Sigmoid colon (tissue), 6 donors: ENCODE measurements at regions not wholly inside any gene's neighbourhood (a gene's known extent, or its start where the extent isn't known, plus 50 kb on each side); places are given as distances from the start of the nearest gene placed in this dataset.

Source experiments
- DNase-seq: peaks from one replicate; pipeline ENCODE4 v3.0.0-alpha.2; 2019
- H3K27ac ChIP-seq, 4 donors: fragments of 200-600 bp; sonication (generic); one replicate each; pipeline ENCODE4 v1.5.1; 2016 to 2019; ENCODE audit warnings: mild to moderate bottlenecking in 1 of 4
- H3K27me3 ChIP-seq, 3 donors: fragments of 200-600 bp; sonication (generic); one replicate each; pipeline ENCODE4 v1.5.1; 2019; ENCODE audit warnings: mild to moderate bottlenecking in 1 of 3
- H3K36me3 ChIP-seq, 4 donors: fragments of 200-600 bp; sonication (generic); one replicate each; pipeline ENCODE4 v1.5.1; 2016 to 2019
- H3K4me1 ChIP-seq, 4 donors: fragments of 200-600 bp; sonication (generic); one replicate each; pipeline ENCODE4 v1.5.1; 2017 to 2019
- H3K4me3 ChIP-seq, 4 donors: fragments of 200-600 bp; sonication (generic); one replicate each; pipeline ENCODE4 v1.5.1; 2017 to 2019; ENCODE audit warnings: mild to moderate bottlenecking in 2 of 4, moderate library complexity in 1 of 4
- H3K9me3 ChIP-seq, 4 donors: fragments of 200-600 bp in 3 of 4; sonication (generic) in 3 of 4; one replicate each; pipeline versions ENCODE4 v1.5.1 to v1.6.1; 2013 to 2019
- CTCF ChIP-seq, 4 experiments: fragments of 450-650 bp in 3 of 4; fragments of 200-600 bp in 1 of 4; IDR thresholded peaks; one replicate each; pipeline ENCODE4 v1.5.1; 2016 to 2019; ENCODE audit warnings: antibody characterized with exemption in 4 of 4, mild to moderate bottlenecking in 3 of 4, moderate library complexity in 2 of 4
- EP300 ChIP-seq, 4 donors: sonication (generic); formaldehyde crosslinking; IDR thresholded peaks; one replicate each; pipeline ENCODE4 v1.6.1; 2017; ENCODE audit warnings: antibody characterized with exemption in 4 of 4
- POLR2A ChIP-seq, 2 donors: fragments of 450-650 bp; IDR thresholded peaks; one replicate each; pipeline ENCODE4 v1.6.1; 2016; ENCODE audit warnings: antibody characterized with exemption in 2 of 2, mild to moderate bottlenecking in 2 of 2, moderate library complexity in 2 of 2
- POLR2AphosphoS5 ChIP-seq, 4 donors: sonication (generic); formaldehyde crosslinking; IDR thresholded peaks; one replicate each; pipeline ENCODE4 v1.6.1; 2017; ENCODE audit warnings: antibody characterized with exemption in 4 of 4
- WGBS, 2 donors: extraction: QIAGEN DNeasy Blood & Tissue Kit; methylation state at CpG; one replicate each; pipeline ENCODE4 v1.1.7; 2013; 5-methylcytosine and 5-hydroxymethylcytosine counted together
- intact Hi-C: fragments of 100-400 bp; cut with DNase I; formaldehyde crosslinking; loops from one replicate; pipeline ENCODE4 v1.15.1; 2023
- donor health status: healthy with polysubstance abuse.
- donor health status: healthy.

DNA sequence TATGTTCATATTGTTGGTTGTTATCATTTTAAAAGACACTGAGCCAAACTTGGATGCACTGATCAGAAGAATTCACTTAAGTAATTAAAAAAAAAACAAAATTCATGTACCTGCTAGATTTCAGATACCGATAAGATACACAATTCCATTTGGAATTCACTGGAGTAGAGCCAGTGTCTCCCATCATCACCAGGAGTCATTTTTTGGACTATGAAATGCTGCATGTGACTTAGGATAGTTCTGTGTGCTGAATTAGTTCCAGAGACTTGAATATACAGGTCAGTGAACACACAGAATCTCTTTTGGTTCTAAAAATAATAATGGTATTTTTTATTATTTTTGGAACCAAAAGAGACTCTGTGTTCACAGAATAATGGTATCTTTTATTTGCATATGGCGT, 482.6 kb upstream of the PIK3R1 start:
- no peak for DNase-seq
- WGBS, 2 donors: 92 to 96% methylated on average over 2 of the region's 2 CpGs

DNA sequence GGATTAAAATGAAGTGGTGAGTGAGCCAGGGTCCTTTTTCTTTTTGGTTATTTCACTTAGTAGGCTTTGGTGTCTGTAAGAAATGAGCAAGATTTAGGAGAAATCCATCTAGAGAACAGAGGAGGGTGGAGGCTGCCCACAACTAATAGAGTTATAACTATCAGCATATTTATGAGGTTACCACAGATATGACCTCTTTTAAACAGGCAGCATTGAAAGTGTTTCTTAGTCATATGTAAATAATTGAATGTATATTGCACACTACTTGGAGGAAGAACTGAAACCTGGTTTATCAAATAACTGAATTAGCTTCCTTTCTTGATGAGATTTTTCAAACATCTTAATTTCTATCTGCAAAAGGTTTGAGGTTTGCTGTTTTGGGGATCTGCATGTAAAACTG, 483.1 kb upstream of the PIK3R1 start:
- intact Hi-C loops: no loop called here
- peaks cover 0 to 9% (median 0%) of the 10 kb centered on the region in 4 donors for H3K4me1 ChIP-seq
- no peaks in the 10 kb centered on the region for H3K27me3 ChIP-seq
- no peaks in the 10 kb centered on the region for H3K36me3 ChIP-seq
- H3K4me3 ChIP-seq: no peak overlapping the region
- DNase-seq: no peak
- no peak for TF ChIP-seq EP300 (IDR thresholded peaks at IDR 0.05)
- no peak for TF ChIP-seq CTCF (IDR thresholded peaks at IDR 0.05)
- no peak for TF ChIP-seq POLR2A (IDR thresholded peaks at IDR 0.05)
- TF ChIP-seq POLR2AphosphoS5 (IDR thresholded peaks at IDR 0.05): no peak
- H3K9me3 ChIP-seq: no peaks in the 10 kb centered on the region
- H3K27ac ChIP-seq: no peak overlapping the region

More for the DNA sequence above, 482.6 kb upstream of the PIK3R1 start:
- TF ChIP-seq POLR2AphosphoS5 (IDR thresholded peaks at IDR 0.05) (no peak), EP300 (IDR thresholded peaks at IDR 0.05) (no peak), POLR2A (IDR thresholded peaks at IDR 0.05) (no peak), CTCF (IDR thresholded peaks at IDR 0.05) (no peak)
- H3K27ac ChIP-seq: no peak overlapping the region
- no peaks in the 10 kb centered on the region for H3K27me3 ChIP-seq
- H3K36me3 ChIP-seq: no peaks in the 10 kb centered on the region
- peaks cover 0 to 9% (median 0%) of the 10 kb centered on the region in 4 donors for H3K4me1 ChIP-seq
- intact Hi-C loops: no loop called here
- no peaks in the 10 kb centered on the region for H3K9me3 ChIP-seq
- no peak overlapping the region for H3K4me3 ChIP-seq

- 89 to 90% methylated on average over 2 of the region's 2 CpGs for WGBS, 2 donors
- DNase-seq: no peak
- Histone ChIP-seq H3K9me3 (no peaks in the 10 kb centered on the region), H3K27ac (no peak overlapping the region), H3K4me1 (peaks cover 0 to 9% (median 0%) of the 10 kb centered on the region in 4 donors), H3K36me3 (no peaks in the 10 kb centered on the region), H3K4me3 (no peak overlapping the region), H3K27me3 (no peaks in the 10 kb centered on the region)
- intact Hi-C loops: no loop called here
- TF ChIP-seq POLR2AphosphoS5 (IDR thresholded peaks at IDR 0.05) (no peak), EP300 (IDR thresholded peaks at IDR 0.05) (no peak), CTCF (IDR thresholded peaks at IDR 0.05) (no peak), POLR2A (IDR thresholded peaks at IDR 0.05) (no peak)
Observed at GRCh38 chr5:67731886-67732285, 483.7 kb upstream of the PIK3R1 start.

- Histone ChIP-seq H3K4me3 (no peak overlapping the region), H3K27ac (no peak overlapping the region), H3K27me3 (no peaks in the 10 kb centered on the region), H3K36me3 (no peaks in the 10 kb centered on the region), H3K4me1 (peaks cover 0 to 9% (median 2%) of the 10 kb centered on the region in 4 donors), H3K9me3 (no peaks in the 10 kb centered on the region)
- DNase-seq: no peak
- intact Hi-C loops: no loop called here
- TF ChIP-seq POLR2AphosphoS5 (IDR thresholded peaks at IDR 0.05) (no peak), CTCF (IDR thresholded peaks at IDR 0.05) (no peak), POLR2A (IDR thresholded peaks at IDR 0.05) (no peak), EP300 (IDR thresholded peaks at IDR 0.05) (no peak)
- 88 to 94% methylated on average over 1 of the region's 1 CpG for WGBS, 2 donors
Observed at GRCh38 chr5:67730917-67731474, 484.6 kb upstream of the PIK3R1 start.

GRCh38 chr5:67728326-67728890, 487.1 kb upstream of the PIK3R1 start:
- Histone ChIP-seq H3K4me3 (no peak overlapping the region), H3K27ac (no peak overlapping the region), H3K27me3 (no peaks in the 10 kb centered on the region), H3K36me3 (no peaks in the 10 kb centered on the region), H3K9me3 (no peaks in the 10 kb centered on the region), H3K4me1 (peaks cover 0 to 25% (median 23%) of the 10 kb centered on the region in 4 donors)
- no peak for DNase-seq
- intact Hi-C loops: loop anchor here (10.0 kb wide), 1 partner anchor 46 kb away; no protein-coding TSS in a partner anchor
- no peak for TF ChIP-seq EP300 (IDR thresholded peaks at IDR 0.05)
- TF ChIP-seq CTCF (IDR thresholded peaks at IDR 0.05): no peak
- TF ChIP-seq POLR2AphosphoS5 (IDR thresholded peaks at IDR 0.05): no peak
- TF ChIP-seq POLR2A (IDR thresholded peaks at IDR 0.05): no peak
- 78 to 81% methylated on average over 3 of the region's 3 CpGs for WGBS, 2 donors
